Right atrium auricular region (tissue), 2 donors: ENCODE measurements at regions not wholly inside any gene's neighbourhood (a gene's known extent, or its start where the extent isn't known, plus 50 kb on each side); places are given as distances from the start of the nearest gene placed in this dataset.
"Not testable (repeated sequence)": the region's sequence is repeated elsewhere in the genome, so short reads cannot be mapped to it uniquely, and the experiment has no call there.

Experiments
- DNase-seq: peaks from one replicate; pipeline ENCODE4 v3.0.0-alpha.2; 2019; ENCODE audit warnings: low spot score
- H3K27ac ChIP-seq, 2 donors: fragments of 200-600 bp; sonication (generic); 1 replicate in 1 of 2; 2 replicates in 1 of 2; pipeline ENCODE4 v1.5.1; 2016 to 2019
- H3K27me3 ChIP-seq, 2 donors: fragments of 200-600 bp; sonication (generic); one replicate each; pipeline versions ENCODE4 v1.5.1 to v1.6.0; 2017 to 2019
- H3K36me3 ChIP-seq: fragments of 200-600 bp; sonication (generic); one replicate; pipeline ENCODE4 v1.5.1; 2016
- H3K4me1 ChIP-seq, 2 donors: fragments of 200-600 bp; sonication (generic); one replicate each; pipeline versions ENCODE4 v1.5.1 to v1.6.0; 2017 to 2019
- H3K4me3 ChIP-seq, 2 donors: fragments of 200-600 bp; sonication (generic); 1 replicate in 1 of 2; 2 replicates in 1 of 2; pipeline ENCODE4 v1.5.1; 2017 to 2019; ENCODE audit warnings: mild to moderate bottlenecking in 1 of 2, moderate library complexity in 1 of 2
- H3K9me3 ChIP-seq, 2 donors: fragments of 200-600 bp; sonication (generic); one replicate each; pipeline ENCODE4 v1.5.1; 2019
- TF ChIP-seq, protein P1 (sequence below), 2 donors: fragments of 200-600 bp; sonication (generic); IDR thresholded peaks; one replicate each; pipeline ENCODE4 v1.5.1; 2019; ENCODE audit warnings: antibody characterized with exemption in 2 of 2

DNA sequence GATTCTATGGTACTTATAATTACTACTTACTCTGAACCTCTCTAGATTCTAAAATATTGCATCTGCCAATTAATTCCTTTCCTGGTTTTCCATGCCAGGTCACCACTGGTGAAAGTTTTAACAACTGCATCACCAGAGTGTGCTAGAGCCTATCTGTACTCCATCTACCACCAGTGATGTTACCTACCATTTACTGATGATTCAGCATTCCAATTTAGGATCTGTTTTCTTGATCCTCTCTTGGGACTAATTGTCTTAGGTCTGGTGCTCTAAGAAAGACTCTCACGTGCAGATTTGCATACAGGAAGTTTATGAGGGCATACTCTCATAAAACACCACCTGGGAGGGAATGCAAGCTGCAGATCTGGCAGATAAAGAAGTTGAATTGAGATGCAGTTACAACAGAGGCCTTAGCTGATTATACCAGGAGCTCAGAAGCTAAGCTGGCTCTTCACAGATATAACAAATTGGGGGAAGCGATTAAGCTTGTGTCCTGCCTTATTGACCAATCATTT lies 347.6 kb upstream of the VRK2 start:
- Histone ChIP-seq H3K36me3 (no peaks in the 10 kb centered on the region), H3K27ac (no peak overlapping the region), H3K27me3 (no peaks in the 10 kb centered on the region), H3K4me1 (no peaks in the 10 kb centered on the region), H3K4me3 (no peak overlapping the region), H3K9me3 (no peaks in the 10 kb centered on the region)
- DNase-seq: no peak
- TF ChIP-seq, protein P1, sequence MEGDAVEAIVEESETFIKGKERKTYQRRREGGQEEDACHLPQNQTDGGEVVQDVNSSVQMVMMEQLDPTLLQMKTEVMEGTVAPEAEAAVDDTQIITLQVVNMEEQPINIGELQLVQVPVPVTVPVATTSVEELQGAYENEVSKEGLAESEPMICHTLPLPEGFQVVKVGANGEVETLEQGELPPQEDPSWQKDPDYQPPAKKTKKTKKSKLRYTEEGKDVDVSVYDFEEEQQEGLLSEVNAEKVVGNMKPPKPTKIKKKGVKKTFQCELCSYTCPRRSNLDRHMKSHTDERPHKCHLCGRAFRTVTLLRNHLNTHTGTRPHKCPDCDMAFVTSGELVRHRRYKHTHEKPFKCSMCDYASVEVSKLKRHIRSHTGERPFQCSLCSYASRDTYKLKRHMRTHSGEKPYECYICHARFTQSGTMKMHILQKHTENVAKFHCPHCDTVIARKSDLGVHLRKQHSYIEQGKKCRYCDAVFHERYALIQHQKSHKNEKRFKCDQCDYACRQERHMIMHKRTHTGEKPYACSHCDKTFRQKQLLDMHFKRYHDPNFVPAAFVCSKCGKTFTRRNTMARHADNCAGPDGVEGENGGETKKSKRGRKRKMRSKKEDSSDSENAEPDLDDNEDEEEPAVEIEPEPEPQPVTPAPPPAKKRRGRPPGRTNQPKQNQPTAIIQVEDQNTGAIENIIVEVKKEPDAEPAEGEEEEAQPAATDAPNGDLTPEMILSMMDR (IDR thresholded peaks at IDR 0.05): no peak

DNA sequence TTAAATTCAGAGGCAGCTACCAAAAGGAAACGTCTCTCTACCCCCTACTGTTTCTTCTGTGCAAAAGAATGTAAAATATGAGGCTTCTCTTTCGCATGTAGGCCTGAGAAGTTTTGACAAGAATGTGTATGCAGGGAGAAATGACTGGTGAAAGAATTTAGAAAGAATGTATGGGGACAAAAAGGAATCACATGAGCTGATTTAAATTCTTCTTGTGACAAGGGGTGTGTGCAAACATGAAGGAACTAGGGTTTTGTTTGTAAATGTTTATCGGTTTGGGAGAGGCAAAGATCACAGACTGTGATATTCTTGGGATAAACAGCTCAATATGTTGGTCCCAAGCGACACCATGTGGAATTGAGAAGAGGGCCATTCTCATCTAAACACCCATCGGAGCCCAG lies 345.2 kb upstream of the VRK2 start:
- H3K4me3 ChIP-seq: no peak overlapping the region

DNA sequence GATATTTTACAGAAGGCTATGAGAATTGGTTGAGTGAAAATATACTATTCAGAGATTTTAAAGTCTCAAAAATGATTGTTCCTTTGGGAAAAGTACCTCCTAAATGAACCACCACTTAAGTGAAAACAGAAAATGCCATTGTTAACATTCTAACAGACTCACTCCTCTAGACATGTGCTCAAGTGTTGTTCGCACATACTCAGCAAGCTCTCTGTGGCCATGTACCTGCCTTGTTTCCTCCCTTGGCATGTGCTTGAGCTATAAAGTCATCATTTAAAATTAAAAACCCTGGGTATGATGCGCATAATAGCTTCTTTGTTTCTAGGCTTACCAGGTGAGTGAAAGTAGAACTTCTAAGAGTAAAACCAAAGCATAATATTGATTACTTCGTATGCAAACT lies 343.2 kb upstream of the VRK2 start:
- H3K36me3 ChIP-seq: no peaks in the 10 kb centered on the region
- TF ChIP-seq, protein P1 (IDR thresholded peaks at IDR 0.05): no peak
- H3K27me3 ChIP-seq: no peaks in the 10 kb centered on the region
- H3K4me1 ChIP-seq: no peaks in the 10 kb centered on the region
- no peak overlapping the region for H3K27ac ChIP-seq
- H3K9me3 ChIP-seq: no peaks in the 10 kb centered on the region
- H3K4me3 ChIP-seq: no peak overlapping the region
- no peak for DNase-seq

More for the DNA sequence above, 345.2 kb upstream of the VRK2 start:
- H3K9me3 ChIP-seq: no peaks in the 10 kb centered on the region
- TF ChIP-seq, protein P1 (IDR thresholded peaks at IDR 0.05): no peak
- H3K36me3 ChIP-seq: no peaks in the 10 kb centered on the region
- H3K27ac ChIP-seq: no peak overlapping the region
- H3K27me3 ChIP-seq: no peaks in the 10 kb centered on the region
- H3K4me1 ChIP-seq: no peaks in the 10 kb centered on the region
- no peak for DNase-seq

DNA sequence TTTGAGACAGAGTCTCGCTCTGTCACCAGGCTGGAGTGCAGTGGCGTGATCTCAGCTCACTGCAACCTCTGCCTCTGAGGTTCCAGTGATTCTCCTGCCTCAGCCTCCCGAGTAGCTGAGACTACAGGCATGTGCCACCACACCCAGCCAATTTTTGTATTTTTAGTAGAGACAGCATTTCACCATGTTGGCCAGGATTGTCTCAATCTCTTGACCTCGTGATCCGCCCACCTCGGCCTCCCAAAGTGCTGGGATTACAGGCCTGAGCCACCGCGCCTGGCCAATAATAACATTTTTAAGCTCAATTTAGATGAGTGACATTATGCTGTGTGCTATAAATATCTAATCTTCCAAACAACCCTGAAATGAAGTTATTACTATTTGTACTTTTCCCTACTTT lies 338.8 kb upstream of the VRK2 start:
- not testable (repeated sequence) for H3K36me3 ChIP-seq, H3K4me1 ChIP-seq, H3K4me3 ChIP-seq, H3K27me3 ChIP-seq, DNase-seq, H3K9me3 ChIP-seq, H3K27ac ChIP-seq

GRCh38 chr2:57711991-57712390 lies 334.6 kb upstream of the VRK2 start:
- Histone ChIP-seq H3K4me3 (no peak overlapping the region), H3K27ac (no peak overlapping the region), H3K36me3 (no peaks in the 10 kb centered on the region), H3K4me1 (no peaks in the 10 kb centered on the region), H3K9me3 (no peaks in the 10 kb centered on the region), H3K27me3 (no peaks in the 10 kb centered on the region)
- DNase-seq: no peak
- TF ChIP-seq, protein P1 (IDR thresholded peaks at IDR 0.05): no peak

- TF ChIP-seq, protein P1 (IDR thresholded peaks at IDR 0.05): peak; percentile 50 to 73
- no peak overlapping the region for H3K4me3 ChIP-seq
- H3K4me1 ChIP-seq: no peaks in the 10 kb centered on the region
- DNase-seq: no peak
- no peaks in the 10 kb centered on the region for H3K9me3 ChIP-seq
- H3K36me3 ChIP-seq: no peaks in the 10 kb centered on the region
- no peaks in the 10 kb centered on the region for H3K27me3 ChIP-seq
- H3K27ac ChIP-seq: no peak overlapping the region
These were observed 325.6 kb upstream of the VRK2 start for GRCh38 chr2:57720728-57721627.
